ENCODE measurements at regions not wholly inside any gene's neighbourhood (a gene's known extent, or its start where the extent isn't known, plus 50 kb on each side); places are given as distances from the start of the nearest gene placed in this dataset.

- TF ChIP-seq CTCF (IDR thresholded peaks at IDR 0.05; ENCODE audit: low read depth, low read length) (no peak), EZH2phosphoT487 (IDR thresholded peaks at IDR 0.05; ENCODE audit: low read depth) (no peak)
These were observed 1242.2 kb upstream of the MIR17HG start for GRCh38 chr13:90105276-90105675.

Measured in OCI-LY3 (cell line).